C4-2B (cell line): ENCODE measurements at regions not wholly inside any gene's neighbourhood (a gene's known extent, or its start where the extent isn't known, plus 50 kb on each side); places are given as distances from the start of the nearest gene placed in this dataset.

Experiments
- H3K27ac ChIP-seq: fragments of 450-650 bp; 2 replicates; pipeline ENCODE4 v1.5.1; 2017
- CTCF ChIP-seq: fragments of 450-650 bp; conservative IDR thresholded peaks from 2 replicates; pipeline ENCODE4 v1.5.1; 2017; ENCODE audit warnings: mild to moderate bottlenecking
- ZFX ChIP-seq: fragments of 450-650 bp; IDR thresholded peaks from 2 replicates; pipeline ENCODE4 v1.6.1; 2017

- no peak for TF ChIP-seq ZFX
- no peak for TF ChIP-seq CTCF
- no peak overlapping the region for H3K27ac ChIP-seq
Measured at GRCh38 chr4:59583845-59584568, 1616.1 kb upstream of the ADGRL3 start.

DNA sequence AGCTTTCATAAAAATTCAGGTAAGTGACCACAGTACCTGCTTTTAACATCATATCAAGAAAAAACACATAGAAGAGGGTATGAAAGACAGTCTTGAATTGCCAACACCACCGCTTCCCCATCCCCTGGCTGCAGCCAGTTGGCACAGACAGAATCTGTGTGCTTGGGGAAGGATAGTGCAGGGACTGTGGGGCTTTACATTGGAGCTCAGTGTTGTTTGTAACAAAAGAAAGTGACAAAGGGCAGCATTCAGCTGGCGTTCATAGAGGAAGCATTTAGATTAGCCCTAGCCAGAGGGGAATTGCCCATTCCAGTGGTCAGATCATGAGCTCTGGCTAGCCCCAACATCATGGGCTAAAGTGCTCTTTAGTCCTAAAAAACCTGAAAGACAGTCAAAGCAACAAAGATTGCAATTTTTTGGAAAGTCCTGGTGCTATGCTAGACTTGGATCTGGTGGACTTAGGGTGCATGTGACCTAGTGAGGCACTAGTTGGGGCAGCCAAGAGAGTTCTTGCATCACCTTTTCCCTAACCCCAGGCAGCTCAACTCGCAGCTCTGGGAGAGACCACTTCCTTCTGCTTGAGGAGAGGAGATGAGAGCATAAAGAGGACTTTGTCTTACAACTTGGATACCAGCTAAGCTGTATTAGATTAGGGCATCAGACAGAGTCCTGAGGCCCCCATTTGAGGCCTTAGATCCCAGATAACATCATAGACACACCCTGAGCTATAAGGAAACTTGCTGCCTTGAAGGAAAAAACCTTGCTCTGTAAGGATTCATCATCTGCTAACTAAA, 1602.4 kb upstream of the ADGRL3 start:
- H3K27ac ChIP-seq, result no peak overlapping the region
- TF ChIP-seq CTCF (no peak), ZFX (no peak)

DNA sequence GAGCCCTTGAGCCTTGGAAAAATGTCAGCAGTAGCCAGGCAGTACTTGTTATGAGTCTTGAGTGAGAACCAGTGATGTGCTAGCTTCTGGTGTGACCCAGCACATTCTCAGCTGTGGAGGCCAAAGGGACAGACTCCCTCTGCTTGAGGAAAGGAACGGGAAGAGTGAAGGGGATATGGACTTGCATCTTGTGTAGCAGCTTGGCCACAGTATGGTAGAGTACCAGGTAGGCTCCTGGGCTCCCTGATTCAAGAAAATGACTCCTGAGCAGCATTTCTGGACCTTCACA, 1601.9 kb upstream of the ADGRL3 start:
- H3K27ac ChIP-seq, result no peak overlapping the region
- no peak for TF ChIP-seq CTCF
- TF ChIP-seq ZFX, result no peak

- TF ChIP-seq CTCF, result no peak
- TF ChIP-seq ZFX, result no peak
- H3K27ac ChIP-seq, result no peak overlapping the region
Measured at GRCh38 chr4:59608466-59608865, 1591.7 kb upstream of the ADGRL3 start.

DNA sequence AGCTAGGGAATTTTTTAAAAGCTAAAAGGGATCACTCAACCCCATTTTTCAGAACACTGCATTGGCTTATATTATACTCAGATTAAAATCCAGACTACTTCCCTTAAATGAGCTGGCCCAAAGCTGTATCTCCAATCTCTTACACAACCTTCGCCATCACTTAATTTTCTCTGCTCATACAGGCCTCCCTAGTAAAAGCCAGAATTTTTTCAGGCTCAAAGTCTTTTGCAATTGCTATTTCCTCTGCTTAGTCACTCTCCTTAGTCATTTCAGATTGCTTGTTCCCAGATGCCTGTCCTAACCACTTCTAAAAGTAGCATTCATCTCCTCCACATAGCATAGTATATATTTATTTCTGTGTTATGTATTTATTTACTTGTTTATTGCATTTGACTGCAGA, 1587.9 kb upstream of the ADGRL3 start:
- no peak overlapping the region for H3K27ac ChIP-seq
- TF ChIP-seq CTCF (no peak), ZFX (no peak)

DNA sequence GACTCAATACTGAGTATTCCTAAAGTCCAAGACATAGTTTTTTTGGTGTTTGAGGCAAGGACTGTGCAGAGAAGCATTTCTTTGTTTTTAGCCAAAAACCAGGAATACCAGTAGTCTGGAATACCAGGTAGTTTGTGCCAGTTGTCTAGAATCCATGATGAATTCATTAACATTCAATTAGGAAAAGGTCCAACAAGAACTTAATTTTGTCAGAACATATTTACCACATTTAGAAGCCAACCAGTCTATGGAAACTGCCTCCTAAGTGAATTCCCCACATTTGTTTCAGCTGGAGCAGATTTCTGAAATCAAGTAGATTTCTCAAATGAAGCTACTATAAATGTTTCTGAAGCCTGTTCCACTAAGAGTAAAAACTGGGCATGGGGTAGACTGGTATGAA, 1584.8 kb upstream of the ADGRL3 start:
- TF ChIP-seq ZFX (no peak), CTCF (no peak)
- H3K27ac ChIP-seq, result no peak overlapping the region

DNA sequence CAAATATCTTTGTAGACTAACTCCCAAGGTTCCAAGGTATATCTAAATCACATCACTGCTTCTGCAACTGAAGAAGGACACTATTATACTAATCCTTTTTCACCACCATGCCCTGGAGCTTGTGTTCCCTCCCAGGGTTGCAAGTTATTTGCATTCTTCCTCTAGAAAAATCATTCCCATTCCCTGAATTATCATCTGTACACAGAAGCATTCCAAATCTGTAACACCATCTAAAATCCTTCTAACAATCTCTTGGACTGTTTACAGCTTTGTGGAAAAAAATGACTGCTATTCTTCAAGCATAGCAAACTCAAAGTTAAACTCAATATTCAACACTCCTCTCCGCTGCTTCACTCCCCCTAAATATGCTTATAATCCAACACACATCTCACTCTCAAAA, 1570.8 kb upstream of the ADGRL3 start:
- H3K27ac ChIP-seq, result no peak overlapping the region
- TF ChIP-seq CTCF (no peak), ZFX (no peak)
